Glutamatergic neuron (in vitro differentiated cells): ENCODE measurements at regions not wholly inside any gene's neighbourhood (a gene's known extent, or its start where the extent isn't known, plus 50 kb on each side); places are given as distances from the start of the nearest gene placed in this dataset.
"Not testable (repeated sequence)": the region's sequence is repeated elsewhere in the genome, so short reads cannot be mapped to it uniquely, and the experiment has no call there.

Experiments used
- DNase-seq: peaks from one replicate; pipeline ENCODE4 v3.0.0; 2022
- H3K27ac Mint-ChIP-seq: one replicate; pipeline ENCODE4 v1.8.0; 2020; ENCODE audit warnings: mild to moderate bottlenecking, mixed read lengths, inconsistent platforms; ENCODE audit not compliant: unreplicated experiment
- H3K27me3 Mint-ChIP-seq: one replicate; pipeline ENCODE4 v1.8.0; 2020; ENCODE audit warnings: mild to moderate bottlenecking, moderate library complexity, mixed read lengths, inconsistent platforms; ENCODE audit not compliant: unreplicated experiment
- H3K36me3 Mint-ChIP-seq: one replicate; pipeline ENCODE4 v1.8.0; 2020; ENCODE audit warnings: mild to moderate bottlenecking, mixed read lengths, inconsistent platforms; ENCODE audit not compliant: unreplicated experiment
- H3K4me1 Mint-ChIP-seq: one replicate; pipeline ENCODE4 v1.8.0; 2020; ENCODE audit warnings: mild to moderate bottlenecking, low read depth, mixed read lengths, inconsistent platforms; ENCODE audit not compliant: unreplicated experiment
- H3K4me3 Mint-ChIP-seq: one replicate; pipeline ENCODE4 v1.8.0; 2020; ENCODE audit warnings: mild to moderate bottlenecking, mixed read lengths, inconsistent platforms; ENCODE audit not compliant: unreplicated experiment
- H3K9me3 Mint-ChIP-seq: one replicate; pipeline ENCODE4 v1.8.0; 2020; ENCODE audit warnings: mild to moderate bottlenecking, moderate library complexity, mixed read lengths, inconsistent platforms; ENCODE audit not compliant: unreplicated experiment
- TF ChIP-seq, protein P1 (sequence below): fragments of 200-600 bp; sonication (generic); IDR thresholded peaks from one replicate; pipeline ENCODE4 v1.5.0; 2021; ENCODE audit not compliant: partially characterized antibody, unreplicated experiment

DNA sequence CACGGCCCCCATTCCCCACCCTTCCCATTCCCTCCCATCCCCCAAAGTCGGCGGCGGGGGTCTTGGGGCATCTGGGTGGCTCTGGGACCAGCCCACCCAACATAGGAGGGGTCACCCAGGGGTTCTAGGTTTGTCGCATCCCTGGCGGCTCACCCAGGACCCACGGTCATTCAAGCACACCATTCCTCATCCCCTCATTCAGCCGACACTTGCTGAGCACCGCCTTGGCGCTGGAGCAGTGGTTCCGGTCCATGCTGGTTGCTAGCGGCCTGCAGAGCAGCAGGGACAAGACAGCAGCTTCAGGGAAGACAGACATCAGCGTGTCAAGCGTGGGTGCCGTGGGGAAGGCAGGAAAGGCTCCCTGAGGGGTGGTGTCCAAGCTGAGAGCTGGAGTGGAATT lies 50.5 kb upstream of the OTOS start:
- no peak overlapping the region for H3K4me3 Mint-ChIP-seq
- TF ChIP-seq, protein P1, sequence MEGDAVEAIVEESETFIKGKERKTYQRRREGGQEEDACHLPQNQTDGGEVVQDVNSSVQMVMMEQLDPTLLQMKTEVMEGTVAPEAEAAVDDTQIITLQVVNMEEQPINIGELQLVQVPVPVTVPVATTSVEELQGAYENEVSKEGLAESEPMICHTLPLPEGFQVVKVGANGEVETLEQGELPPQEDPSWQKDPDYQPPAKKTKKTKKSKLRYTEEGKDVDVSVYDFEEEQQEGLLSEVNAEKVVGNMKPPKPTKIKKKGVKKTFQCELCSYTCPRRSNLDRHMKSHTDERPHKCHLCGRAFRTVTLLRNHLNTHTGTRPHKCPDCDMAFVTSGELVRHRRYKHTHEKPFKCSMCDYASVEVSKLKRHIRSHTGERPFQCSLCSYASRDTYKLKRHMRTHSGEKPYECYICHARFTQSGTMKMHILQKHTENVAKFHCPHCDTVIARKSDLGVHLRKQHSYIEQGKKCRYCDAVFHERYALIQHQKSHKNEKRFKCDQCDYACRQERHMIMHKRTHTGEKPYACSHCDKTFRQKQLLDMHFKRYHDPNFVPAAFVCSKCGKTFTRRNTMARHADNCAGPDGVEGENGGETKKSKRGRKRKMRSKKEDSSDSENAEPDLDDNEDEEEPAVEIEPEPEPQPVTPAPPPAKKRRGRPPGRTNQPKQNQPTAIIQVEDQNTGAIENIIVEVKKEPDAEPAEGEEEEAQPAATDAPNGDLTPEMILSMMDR: no peak
- H3K36me3 Mint-ChIP-seq: peaks cover 28% of the 10 kb centered on the region
- peaks cover 5% of the 10 kb centered on the region for H3K4me1 Mint-ChIP-seq
- DNase-seq: no peak
- H3K9me3 Mint-ChIP-seq: peaks cover 7% of the 10 kb centered on the region
- H3K27me3 Mint-ChIP-seq: peaks cover 7% of the 10 kb centered on the region
- no peak overlapping the region for H3K27ac Mint-ChIP-seq

DNA sequence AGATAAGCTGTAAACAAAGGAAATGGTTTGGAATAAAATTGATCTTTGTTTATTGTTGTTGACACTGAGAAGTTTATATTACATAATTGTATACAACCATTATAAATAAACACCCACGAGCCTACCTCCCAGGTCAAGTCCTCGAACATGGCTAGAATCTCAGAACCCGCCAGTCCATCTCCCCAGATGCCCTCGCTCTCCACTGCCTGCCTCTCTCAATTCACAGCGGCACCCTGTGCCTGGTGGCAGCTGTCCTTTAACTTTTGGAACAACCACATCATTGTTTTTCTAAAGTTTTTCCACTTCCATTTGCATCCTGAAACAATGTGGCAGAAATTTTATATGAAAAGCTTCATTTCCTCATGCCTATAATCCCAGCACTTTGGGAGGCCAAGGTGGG lies 52.2 kb upstream of the OTOS start:
- Mint-ChIP-seq H3K27ac (no peak overlapping the region), H3K27me3 (peaks cover 5% of the 10 kb centered on the region), H3K9me3 (peaks cover 5% of the 10 kb centered on the region), H3K4me3 (no peak overlapping the region), H3K36me3 (peaks cover 20% of the 10 kb centered on the region), H3K4me1 (peaks cover 5% of the 10 kb centered on the region)
- no peak for DNase-seq
- TF ChIP-seq, protein P1: no peak

DNA sequence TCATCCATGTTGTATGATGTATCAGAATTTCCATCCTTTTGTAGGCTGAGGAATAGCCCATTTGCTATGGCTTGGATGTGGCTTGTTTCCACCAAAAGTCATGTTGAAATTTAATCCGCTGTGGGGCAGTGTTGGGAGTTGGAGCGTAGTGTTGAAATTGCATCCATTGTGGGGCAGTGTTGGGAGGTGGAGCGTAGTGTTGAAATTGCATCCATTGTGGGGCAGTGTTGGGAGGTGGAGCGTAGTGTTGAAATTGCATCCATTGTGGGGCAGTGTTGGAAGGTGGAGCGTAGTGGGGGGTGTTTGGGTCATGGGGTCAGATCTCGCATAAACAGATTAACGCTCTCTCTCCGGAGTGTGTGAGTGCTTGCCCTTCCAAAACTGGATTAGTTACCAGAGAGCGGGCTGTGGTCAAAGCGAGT lies 53.9 kb upstream of the OTOS start:
- not testable (repeated sequence) for H3K36me3 Mint-ChIP-seq, H3K9me3 Mint-ChIP-seq, H3K4me3 Mint-ChIP-seq, DNase-seq, H3K27ac Mint-ChIP-seq, H3K4me1 Mint-ChIP-seq, H3K27me3 Mint-ChIP-seq

DNA sequence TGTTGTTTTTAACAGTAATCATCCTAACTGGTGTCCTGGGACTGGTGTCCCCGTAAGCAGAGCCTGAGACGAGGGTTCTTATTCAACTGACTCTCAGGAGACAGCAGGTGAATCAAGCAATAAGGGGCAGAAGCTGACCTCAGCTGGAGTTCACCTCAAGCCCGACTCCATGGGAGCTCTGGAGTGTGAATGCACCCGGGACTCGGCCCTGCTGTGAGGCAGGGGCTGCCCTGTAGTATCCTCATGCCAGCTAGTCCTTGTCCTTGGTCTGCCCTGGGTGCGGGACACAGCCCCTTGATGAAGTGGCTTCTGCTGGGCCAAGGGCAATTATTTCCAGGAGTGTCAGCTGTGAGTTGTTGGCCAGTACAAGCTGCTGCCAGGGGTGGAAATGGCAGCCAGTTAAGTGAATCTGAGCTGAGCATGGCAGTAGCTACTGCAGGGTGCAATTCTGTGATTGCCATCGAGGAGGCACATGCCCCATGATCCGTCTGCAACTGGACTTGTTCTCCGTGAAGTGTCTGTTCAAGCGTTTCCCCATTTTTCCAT lies 54.9 kb upstream of the OTOS start:
- Mint-ChIP-seq H3K4me3 (no peak overlapping the region), H3K4me1 (peaks cover 8% of the 10 kb centered on the region), H3K9me3 (peaks cover 5% of the 10 kb centered on the region), H3K27me3 (peaks cover under 1% of the 10 kb centered on the region), H3K27ac (no peak overlapping the region), H3K36me3 (peaks cover 4% of the 10 kb centered on the region)
- no peak for DNase-seq
- TF ChIP-seq, protein P1: no peak

DNA sequence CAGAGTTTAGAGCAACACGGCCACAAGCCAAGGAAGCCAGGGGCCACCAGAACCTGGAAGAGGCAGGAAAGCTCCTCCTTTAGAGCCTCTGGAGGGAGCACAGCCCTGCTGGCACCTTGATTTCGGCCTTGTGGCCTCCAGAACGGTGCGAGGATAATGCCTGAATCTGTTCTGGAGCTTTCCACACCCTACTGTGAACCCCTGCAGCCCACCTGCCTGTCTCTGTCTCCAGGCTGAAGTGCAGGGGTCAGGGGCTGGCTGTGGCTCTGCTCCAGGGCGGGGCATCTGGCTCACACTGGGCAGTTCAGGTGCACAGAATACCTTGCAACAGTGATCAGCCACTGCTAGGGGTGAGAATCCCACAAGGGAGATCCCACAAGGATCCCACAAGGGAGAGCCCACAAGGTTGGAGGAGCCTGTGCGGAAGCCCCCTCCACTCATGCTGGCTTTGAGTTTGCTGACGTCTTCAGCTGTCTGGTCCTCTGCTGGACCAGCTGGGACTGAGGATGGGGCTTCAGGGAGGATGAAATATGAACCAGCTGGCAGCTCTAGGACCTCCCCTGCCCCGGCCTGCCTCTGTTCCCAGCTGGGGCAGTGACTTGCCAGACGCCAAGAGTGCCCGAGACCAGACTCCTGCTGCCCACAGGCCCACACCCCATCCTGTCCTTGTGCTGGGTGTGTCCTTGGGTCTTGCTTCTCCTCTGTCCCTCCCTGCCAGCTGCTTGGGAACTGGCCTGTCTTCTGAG lies 56.4 kb upstream of the OTOS start:
- H3K36me3 Mint-ChIP-seq: peaks cover 4% of the 10 kb centered on the region
- no peak overlapping the region for H3K4me3 Mint-ChIP-seq
- DNase-seq: no peak
- TF ChIP-seq, protein P1: no peak
- no peak overlapping the region for H3K27ac Mint-ChIP-seq
- H3K27me3 Mint-ChIP-seq: no peaks in the 10 kb centered on the region
- peaks cover 8% of the 10 kb centered on the region for H3K9me3 Mint-ChIP-seq
- H3K4me1 Mint-ChIP-seq: peaks cover 18% of the 10 kb centered on the region
